ENCODE measurements at regions not wholly inside any gene's neighbourhood (a gene's known extent, or its start where the extent isn't known, plus 50 kb on each side); places are given as distances from the start of the nearest gene placed in this dataset.

DNA sequence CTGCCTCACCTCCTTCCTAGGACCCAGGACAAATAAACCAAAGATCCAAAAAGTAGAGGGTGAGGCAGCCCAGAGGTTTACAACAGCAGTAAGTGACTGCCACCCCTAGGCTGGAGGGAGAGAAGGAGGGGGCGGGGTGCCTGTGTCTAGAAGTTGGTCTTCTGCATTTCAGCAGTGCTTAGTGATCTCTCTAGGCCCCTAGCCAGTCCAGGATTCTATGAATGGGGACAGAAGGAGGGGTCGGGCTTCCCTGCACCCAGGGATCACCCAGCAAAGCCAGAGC is 62.8 kb upstream of the KDM7A start:
- Histone ChIP-seq H3K9me3 (no peaks in the 10 kb centered on the region), H3K27ac (no peak overlapping the region), H3K4me1 (replicated peaks) (peaks cover 6% of the 10 kb centered on the region), H3K27me3 (replicated peaks; ENCODE audit: insufficient read depth) (no peaks in the 10 kb centered on the region), H3K4me3 (no peak overlapping the region), H3K36me3 (no peaks in the 10 kb centered on the region)
- WGBS = 48% methylated on average over 2 of the region's 2 CpGs
- intact Hi-C loops (cut with DNase I) = no loop called here
- TF ChIP-seq POLR2A (IDR thresholded peaks at IDR 0.05) = no peak
- TF ChIP-seq POLR2AphosphoS5 (IDR thresholded peaks at IDR 0.05) = no peak
- no peak for TF ChIP-seq CTCF (IDR thresholded peaks at IDR 0.05)
- no peak for DNase-seq (ENCODE audit: low spot score)

- WGBS = 54% methylated on average over 15 of the region's 15 CpGs
- intact Hi-C loops (cut with DNase I) = no loop called here
- Histone ChIP-seq H3K9me3 (no peaks in the 10 kb centered on the region), H3K4me1 (replicated peaks) (peaks cover 6% of the 10 kb centered on the region), H3K4me3 (no peak overlapping the region), H3K36me3 (no peaks in the 10 kb centered on the region), H3K27me3 (replicated peaks; ENCODE audit: insufficient read depth) (no peaks in the 10 kb centered on the region), H3K27ac (no peak overlapping the region)
- peak; percentile 28 for DNase-seq (ENCODE audit: low spot score)
- TF ChIP-seq POLR2A (IDR thresholded peaks at IDR 0.05) = no peak
- no peak for TF ChIP-seq POLR2AphosphoS5 (IDR thresholded peaks at IDR 0.05)
- no peak for TF ChIP-seq CTCF (IDR thresholded peaks at IDR 0.05)
These were observed 62.2 kb upstream of the KDM7A start for GRCh38 chr7:140238778-140239652.

DNA sequence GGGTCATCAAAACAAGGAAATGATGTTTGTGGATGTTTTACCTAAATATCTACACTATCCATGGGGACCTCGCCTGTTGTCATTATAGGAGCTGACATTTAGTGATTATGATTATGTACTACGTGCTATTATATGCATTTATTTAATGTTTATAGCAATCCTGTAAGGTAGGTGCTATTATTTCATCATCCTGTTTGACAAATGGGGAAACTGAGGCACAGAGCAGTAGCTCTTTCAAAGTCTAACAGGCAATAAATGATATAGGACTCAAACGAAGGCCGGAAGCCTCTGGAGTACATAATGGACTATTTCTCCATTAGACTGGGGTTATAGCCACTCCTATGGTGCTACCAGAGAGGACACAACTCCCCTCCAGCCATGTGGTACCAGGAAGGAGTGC is 60.6 kb upstream of the KDM7A start:
- Histone ChIP-seq H3K4me3 (no peak overlapping the region), H3K36me3 (no peaks in the 10 kb centered on the region), H3K9me3 (no peaks in the 10 kb centered on the region), H3K4me1 (replicated peaks) (peaks cover 3% of the 10 kb centered on the region), H3K27me3 (replicated peaks; ENCODE audit: insufficient read depth) (no peaks in the 10 kb centered on the region), H3K27ac (no peak overlapping the region)
- intact Hi-C loops (cut with DNase I) = no loop called here
- TF ChIP-seq POLR2A (IDR thresholded peaks at IDR 0.05) (no peak), CTCF (IDR thresholded peaks at IDR 0.05) (no peak), POLR2AphosphoS5 (IDR thresholded peaks at IDR 0.05) (no peak)
- WGBS = 95% methylated on average over 4 of the region's 4 CpGs
- DNase-seq (ENCODE audit: low spot score) = no peak

DNA sequence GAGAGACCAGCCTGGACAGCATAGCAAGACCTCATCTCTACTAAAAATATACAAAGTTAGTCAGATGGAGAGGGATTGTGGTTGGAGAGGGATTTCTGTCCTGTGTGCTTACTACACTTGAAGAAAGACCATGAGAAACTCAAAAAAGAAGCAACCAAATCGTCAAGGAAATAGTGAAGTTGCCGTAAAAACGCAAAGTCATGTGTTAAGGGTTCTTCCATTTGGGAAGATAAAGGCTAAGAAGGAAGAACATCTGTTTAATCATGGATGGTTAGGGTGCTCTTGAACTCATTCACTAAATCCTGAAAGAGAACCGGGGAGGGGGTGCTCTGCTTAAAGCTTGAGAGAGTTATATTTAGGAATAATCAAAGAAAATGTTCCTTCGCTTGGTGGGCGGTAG is 59.8 kb upstream of the KDM7A start:
- WGBS = 94% methylated on average over 6 of the region's 6 CpGs
- intact Hi-C loops (cut with DNase I) = no loop called here
- H3K4me3 ChIP-seq = no peak overlapping the region
- DNase-seq (ENCODE audit: low spot score) = no peak
- H3K27me3 ChIP-seq (replicated peaks; ENCODE audit: insufficient read depth) = no peaks in the 10 kb centered on the region
- no peaks in the 10 kb centered on the region for H3K36me3 ChIP-seq
- H3K27ac ChIP-seq = no peak overlapping the region
- peaks cover 4% of the 10 kb centered on the region for H3K4me1 ChIP-seq (replicated peaks)
- TF ChIP-seq POLR2AphosphoS5 (IDR thresholded peaks at IDR 0.05) (no peak), POLR2A (IDR thresholded peaks at IDR 0.05) (no peak), CTCF (IDR thresholded peaks at IDR 0.05) (no peak)
- H3K9me3 ChIP-seq = no peaks in the 10 kb centered on the region

DNA sequence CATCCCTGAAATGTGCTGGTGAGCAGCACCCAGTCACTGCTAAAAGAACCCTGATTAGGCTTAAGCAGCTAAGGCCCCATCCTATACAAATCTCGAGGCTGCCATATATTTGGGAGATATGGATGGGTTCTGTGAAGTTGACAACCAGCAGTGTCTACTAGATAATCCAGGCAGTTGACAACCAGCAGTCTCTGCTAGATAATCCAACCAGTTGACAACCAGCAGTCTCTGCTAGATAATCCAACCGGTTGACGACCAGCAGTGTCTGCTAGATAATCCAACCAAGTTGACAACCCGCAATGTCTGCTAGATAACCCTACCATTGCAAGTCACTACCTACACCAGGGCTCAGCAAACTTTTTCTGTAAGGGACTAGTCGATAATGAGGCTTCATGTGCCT is 58.3 kb upstream of the KDM7A start:
- WGBS = 91% methylated on average over 5 of the region's 5 CpGs
- intact Hi-C loops (cut with DNase I) = no loop called here
- Histone ChIP-seq H3K27me3 (replicated peaks; ENCODE audit: insufficient read depth) (no peaks in the 10 kb centered on the region), H3K36me3 (no peaks in the 10 kb centered on the region), H3K4me3 (no peak overlapping the region), H3K4me1 (replicated peaks) (peaks cover 4% of the 10 kb centered on the region), H3K27ac (no peak overlapping the region), H3K9me3 (no peaks in the 10 kb centered on the region)
- TF ChIP-seq CTCF (IDR thresholded peaks at IDR 0.05) (no peak), POLR2A (IDR thresholded peaks at IDR 0.05) (no peak), POLR2AphosphoS5 (IDR thresholded peaks at IDR 0.05) (no peak)
- no peak for DNase-seq (ENCODE audit: low spot score)

Measured in prostate gland (tissue), 2 donors.